Uterus (tissue), 2 donors: ENCODE measurements at regions not wholly inside any gene's neighbourhood (a gene's known extent, or its start where the extent isn't known, plus 50 kb on each side); places are given as distances from the start of the nearest gene placed in this dataset.

ENCODE experiments used
- CTCF ChIP-seq, 4 experiments: fragments of 200-600 bp in 2 of 4; fragments of 450-650 bp in 2 of 4; sonication (generic) in 2 of 4; IDR thresholded peaks; one replicate each; pipeline ENCODE4 v1.5.1; 2016 to 2019; ENCODE audit warnings: antibody characterized with exemption in 4 of 4, mild to moderate bottlenecking in 2 of 4, moderate library complexity in 1 of 4
- POLR2A ChIP-seq, 2 donors: fragments of 450-650 bp; IDR thresholded peaks; one replicate each; pipeline ENCODE4 v1.6.1; 2016; ENCODE audit warnings: antibody characterized with exemption in 2 of 2, mild to moderate bottlenecking in 1 of 2, moderate library complexity in 1 of 2

DNA sequence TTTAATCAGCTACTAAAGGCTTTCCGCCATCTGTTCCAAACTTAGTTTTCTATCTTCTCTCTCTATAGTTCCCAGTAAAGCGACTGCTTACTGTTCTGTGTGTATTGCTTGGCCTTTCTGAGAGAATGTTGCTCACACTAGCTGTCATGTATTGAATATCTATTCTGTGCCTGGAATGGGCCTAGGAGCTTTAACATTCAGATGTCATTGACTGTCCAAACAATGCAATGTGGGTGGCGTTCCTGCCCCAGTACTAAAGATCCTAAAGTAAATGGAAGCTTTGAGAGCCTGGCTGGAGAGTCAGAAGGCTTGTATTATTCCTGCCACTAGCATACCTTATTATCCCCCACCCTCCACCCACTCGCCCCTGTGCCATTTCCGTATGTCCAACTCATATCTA lies 163.5 kb downstream of the SDHAF3 start:
- TF ChIP-seq CTCF (IDR thresholded peaks at IDR 0.05), result no peak
- TF ChIP-seq POLR2A (IDR thresholded peaks at IDR 0.05), result no peak
